ENCODE measurements at regions not wholly inside any gene's neighbourhood (a gene's known extent, or its start where the extent isn't known, plus 50 kb on each side); places are given as distances from the start of the nearest gene placed in this dataset.

GRCh38 chr4:180726611-180727010, 1516.6 kb upstream of the TENM3 start:
- DNase-seq (ENCODE audit: low read depth): no peak

GRCh38 chr4:180727478-180727877, 1515.7 kb upstream of the TENM3 start:
- DNase-seq (ENCODE audit: low read depth): no peak

DNA sequence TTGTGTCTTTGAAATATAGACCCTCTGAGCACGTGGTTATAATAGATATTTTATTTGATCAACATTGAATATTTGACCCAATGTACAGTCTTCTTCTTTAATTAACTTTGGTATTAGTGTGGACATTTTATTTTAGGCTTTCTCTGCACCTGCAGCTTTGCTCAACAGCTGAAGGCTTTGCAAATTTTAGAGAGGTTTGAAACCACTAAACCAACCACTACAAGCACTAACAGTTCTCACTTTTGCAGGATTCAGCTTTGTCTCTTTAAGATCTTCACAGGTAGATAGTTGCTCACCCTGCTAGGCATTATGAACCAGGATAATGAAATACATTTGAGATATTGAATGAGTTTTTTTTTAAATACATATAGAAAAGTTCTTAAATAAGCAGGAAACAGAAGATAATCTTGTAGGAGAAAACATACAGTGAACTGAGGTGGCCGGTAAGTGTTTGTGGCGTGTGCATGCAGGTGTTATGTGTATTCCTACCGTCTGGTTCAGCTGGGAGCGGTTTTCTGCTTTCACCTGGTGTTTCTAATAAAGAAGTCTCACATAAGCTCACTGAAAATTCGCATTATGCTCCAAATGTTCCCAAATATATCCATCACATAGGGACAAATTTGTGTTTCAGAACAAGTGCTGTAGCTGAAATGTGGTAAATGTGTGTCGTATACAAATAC, 1508.3 kb upstream of the TENM3 start:
- no peak for DNase-seq (ENCODE audit: low read depth)

DNA sequence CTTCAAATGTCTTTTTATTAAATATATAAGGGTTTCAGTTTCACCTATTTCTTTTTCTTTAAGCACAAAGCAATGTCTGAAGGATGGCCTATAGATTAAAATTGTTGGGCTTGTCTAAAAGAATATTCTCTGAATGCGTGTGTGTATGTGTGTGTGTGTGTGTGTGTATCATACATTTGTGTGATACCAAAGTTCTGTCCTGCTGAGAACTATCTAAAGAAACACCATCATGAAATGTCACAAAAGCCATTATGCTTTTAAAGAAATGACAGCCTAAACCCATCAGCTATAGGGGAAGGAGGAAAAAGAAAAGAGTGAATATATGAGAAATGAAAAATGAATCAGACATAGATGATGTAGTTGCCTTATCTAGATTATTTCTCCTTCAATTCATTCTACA, 1501.5 kb upstream of the TENM3 start:
- no peak for DNase-seq (ENCODE audit: low read depth)

DNA sequence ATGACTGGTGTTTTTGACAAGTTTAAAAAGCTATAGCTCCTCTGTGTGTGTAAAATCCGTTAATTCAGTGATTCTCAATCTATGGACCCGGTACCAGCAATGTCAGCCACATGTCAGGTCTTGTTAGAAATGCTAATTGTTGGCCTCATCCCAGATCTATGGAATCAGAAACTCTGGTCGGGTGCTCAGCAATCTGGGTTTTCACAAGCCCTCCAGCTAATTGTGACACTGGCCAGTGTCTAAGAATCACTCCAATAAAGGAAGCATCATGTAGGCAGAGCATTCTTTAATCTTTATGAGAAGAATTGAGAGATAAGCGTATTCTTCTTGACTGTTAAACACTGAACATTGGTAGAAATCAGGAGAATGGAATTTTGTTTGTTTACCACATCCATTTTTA, 1498.2 kb upstream of the TENM3 start:
- no peak for DNase-seq (ENCODE audit: low read depth)

- DNase-seq (ENCODE audit: low read depth): no peak
Measured at GRCh38 chr4:180751009-180751408, 1492.2 kb upstream of the TENM3 start.

- DNase-seq (ENCODE audit: low read depth): no peak
Measured at GRCh38 chr4:180757927-180758326, 1485.3 kb upstream of the TENM3 start.

- DNase-seq (ENCODE audit: low read depth): no peak
Measured at GRCh38 chr4:180766045-180766444, 1477.2 kb upstream of the TENM3 start.

DNA sequence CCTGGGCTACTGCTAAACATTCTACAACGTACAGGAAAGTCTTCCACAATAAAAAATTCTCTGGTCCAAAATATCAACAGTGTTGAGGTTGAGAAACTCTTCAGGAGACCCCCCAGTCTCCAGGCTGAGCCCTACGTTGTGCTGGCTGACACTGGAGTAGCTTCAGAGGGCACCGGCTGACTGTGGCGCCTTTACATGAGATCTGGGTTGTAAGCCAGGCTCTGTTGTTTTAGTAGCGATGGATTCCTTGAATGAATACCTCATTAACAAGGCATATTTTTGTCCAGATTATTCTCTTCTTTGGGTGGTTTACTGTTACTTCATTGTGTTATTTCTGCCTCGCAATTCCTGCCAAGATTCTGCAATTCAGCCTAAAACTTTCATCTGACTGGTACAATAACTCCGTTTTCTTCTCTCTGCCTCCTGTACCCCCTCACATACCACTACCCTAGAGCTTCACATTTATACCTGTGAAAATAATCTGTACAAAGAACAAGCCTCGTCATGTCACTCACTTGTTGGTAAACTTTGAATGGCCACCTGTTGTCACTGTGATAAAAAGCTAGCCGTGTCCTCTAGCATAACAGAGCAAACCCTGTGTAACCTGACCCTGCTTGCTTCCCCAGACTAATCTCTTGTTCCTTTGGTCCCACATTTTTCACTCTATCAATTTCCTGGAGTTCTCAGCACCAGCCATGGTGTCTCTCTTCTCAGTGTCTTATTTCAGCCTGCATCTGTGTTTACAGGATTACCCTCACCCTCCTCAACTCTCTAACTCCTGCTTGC, 1476.1 kb upstream of the TENM3 start:
- no peak for DNase-seq (ENCODE audit: low read depth)

GRCh38 chr4:180768610-180769009, 1474.6 kb upstream of the TENM3 start:
- no peak for DNase-seq (ENCODE audit: low read depth)

- no peak for DNase-seq (ENCODE audit: low read depth)
Measured at GRCh38 chr4:180769791-180770190, 1473.4 kb upstream of the TENM3 start.

- no peak for DNase-seq (ENCODE audit: low read depth)
Measured at GRCh38 chr4:180770265-180770664, 1472.9 kb upstream of the TENM3 start.

- DNase-seq (ENCODE audit: low read depth): no peak
Measured at GRCh38 chr4:180784940-180785339, 1458.3 kb upstream of the TENM3 start.

DNA sequence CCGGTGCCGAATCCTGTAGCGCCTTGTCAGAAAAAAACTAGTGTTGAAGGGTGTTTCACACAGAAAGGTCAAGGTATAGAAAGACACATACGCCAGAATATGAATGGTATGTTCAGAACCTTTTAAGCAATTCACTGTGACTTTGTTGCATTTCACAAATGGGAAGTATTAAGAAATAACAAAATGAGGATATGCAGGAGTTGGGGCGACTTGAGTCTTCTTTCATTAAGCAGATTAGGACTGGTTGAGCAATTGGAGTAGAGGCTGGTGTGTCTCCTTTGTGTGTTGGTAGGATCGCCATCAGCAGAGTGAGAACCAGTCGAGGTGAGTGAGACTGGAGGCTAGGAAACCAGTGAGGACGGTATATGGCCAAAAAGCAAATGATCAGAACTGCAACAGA, 1454.5 kb upstream of the TENM3 start:
- DNase-seq (ENCODE audit: low read depth): no peak

DNA sequence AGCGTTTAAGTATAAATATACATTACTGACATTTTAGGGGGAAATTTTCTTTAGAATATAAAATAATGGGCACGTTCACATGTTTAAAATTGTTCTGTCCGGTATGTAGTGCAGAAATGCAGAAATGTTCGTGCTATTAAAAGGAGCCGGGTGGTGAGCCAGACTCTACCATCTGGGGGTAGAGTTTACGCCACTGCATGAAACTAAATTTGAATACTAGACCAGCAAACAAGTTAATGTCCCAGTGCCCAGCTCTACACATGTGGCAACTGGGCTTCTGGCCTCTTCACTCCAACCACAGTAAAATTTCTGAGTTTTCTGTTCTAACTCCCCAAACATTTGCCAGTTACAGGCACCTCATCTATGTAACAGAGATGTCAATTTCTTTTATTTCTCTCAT, 1453.3 kb upstream of the TENM3 start:
- DNase-seq (ENCODE audit: low read depth): no peak

- DNase-seq (ENCODE audit: low read depth): no peak
Measured at GRCh38 chr4:180790471-180790870, 1452.7 kb upstream of the TENM3 start.

GRCh38 chr4:180792541-180792940, 1450.7 kb upstream of the TENM3 start:
- no peak for DNase-seq (ENCODE audit: low read depth)

DNA sequence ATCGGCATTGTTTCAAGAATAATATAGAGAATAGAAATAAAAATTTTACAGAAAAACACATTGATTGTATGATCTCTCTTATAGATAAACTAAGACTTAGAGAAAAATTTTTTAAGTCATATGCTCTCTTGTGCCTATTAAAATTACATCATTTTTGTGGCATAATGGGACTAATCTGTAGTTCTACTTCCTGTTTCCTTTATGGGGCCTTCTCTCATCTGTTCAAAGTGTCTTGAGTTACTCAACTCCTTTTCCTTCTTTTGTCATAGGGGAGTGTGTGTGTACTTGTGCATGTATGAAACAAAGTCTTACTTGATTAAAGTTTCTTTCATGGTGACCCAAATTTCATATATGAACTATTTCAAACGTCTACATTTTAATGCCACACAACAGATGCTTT, 1448.9 kb upstream of the TENM3 start:
- DNase-seq (ENCODE audit: low read depth): no peak

- DNase-seq (ENCODE audit: low read depth): no peak
Measured at GRCh38 chr4:180798036-180798577, 1445.1 kb upstream of the TENM3 start.

DNA sequence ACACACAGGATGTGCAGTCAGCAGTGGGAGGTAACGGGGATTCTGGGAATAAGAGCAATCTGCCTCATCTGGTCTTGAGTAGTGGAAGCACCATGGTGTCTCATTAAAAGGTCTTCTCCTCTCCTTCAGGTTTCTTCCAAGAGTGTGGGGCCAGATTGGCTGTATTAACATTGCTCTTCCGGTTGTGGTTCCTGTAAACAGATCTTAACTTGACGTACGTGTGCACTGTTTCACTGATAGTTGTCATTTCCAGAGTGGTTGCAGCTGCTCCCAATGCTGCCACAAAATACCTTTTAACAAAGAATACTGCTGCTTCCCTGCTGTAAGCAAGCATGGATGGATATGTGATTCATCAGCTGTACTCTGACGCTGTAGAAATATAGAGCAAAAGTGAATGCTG, 1443.4 kb upstream of the TENM3 start:
- no peak for DNase-seq (ENCODE audit: low read depth)

GRCh38 chr4:180805101-180805500, 1438.1 kb upstream of the TENM3 start:
- no peak for DNase-seq (ENCODE audit: low read depth)

GRCh38 chr4:180808862-180809261, 1434.3 kb upstream of the TENM3 start:
- DNase-seq (ENCODE audit: low read depth): no peak

DNA sequence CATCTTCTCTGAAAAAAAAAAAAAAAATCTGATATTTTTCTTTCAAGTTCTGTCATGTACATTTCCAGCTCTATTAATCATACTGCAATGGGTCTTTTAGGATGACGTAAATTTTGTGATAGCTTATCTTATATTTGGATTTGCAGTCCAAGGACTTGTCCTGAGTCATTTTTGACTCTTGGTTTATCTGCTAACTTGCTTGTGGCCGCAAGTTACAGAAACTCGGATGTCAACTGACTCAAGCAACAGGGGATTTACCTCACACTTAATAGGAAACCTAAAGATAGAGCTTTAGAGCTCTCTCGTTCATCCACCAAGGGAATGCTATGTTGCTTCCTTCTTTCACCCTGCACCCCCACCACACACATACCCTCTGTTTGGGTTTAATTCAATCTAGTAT, 1433.8 kb upstream of the TENM3 start:
- DNase-seq (ENCODE audit: low read depth): no peak

- no peak for DNase-seq (ENCODE audit: low read depth)
Measured at GRCh38 chr4:180810581-180810980, 1432.6 kb upstream of the TENM3 start.

Measured in activated T-cell treated with anti-CD3 and anti-CD28 coated beads for 24 hours (primary cell).